ENCODE measurements at regions not wholly inside any gene's neighbourhood (a gene's known extent, or its start where the extent isn't known, plus 50 kb on each side); places are given as distances from the start of the nearest gene placed in this dataset.

DNA sequence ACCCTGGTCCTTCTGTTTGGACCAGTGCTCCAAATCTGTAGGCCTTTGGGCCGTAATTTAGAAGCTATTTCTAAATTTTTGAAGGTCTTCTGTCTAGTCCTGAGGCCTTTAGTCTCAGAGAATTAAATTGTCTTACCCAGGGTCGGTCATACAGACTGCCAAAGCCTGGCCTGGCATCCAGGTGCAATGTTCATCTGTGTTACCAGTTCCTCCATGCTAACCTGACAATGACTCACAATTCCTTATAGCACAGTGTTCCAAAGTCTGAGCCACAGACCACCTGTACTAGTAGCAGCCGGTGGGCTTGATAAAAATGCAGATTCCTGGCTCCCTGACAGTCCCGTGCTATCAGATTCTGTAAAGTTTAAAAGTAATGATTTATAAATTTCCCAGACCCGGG is 77.7 kb upstream of the MAP4K3 start:
- DNase-seq, result no peak

- DNase-seq, result no peak
Observed at GRCh38 chr2:39515273-39515896, 78.3 kb upstream of the MAP4K3 start.

DNA sequence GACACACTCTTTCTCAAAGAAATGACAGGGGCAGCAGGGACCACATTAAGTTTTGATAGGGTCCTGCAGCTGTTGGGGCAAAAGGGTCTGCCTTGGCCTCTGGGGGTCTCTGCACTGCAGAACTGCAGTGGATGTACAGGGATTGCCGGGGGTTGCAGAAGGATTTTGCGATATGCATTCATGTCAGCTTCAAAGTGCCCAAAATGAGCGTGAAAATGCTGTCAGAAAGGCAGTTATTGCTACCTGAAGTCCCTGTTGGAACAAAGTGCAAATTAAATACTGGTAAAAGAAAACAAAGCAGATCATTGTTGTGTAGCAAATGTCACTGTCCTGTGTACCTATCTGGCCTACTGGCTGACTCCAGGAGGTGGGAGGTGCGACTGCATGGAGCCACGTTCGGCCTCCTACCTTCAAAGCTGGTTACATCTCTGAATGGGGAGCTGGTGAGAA is 78.8 kb upstream of the MAP4K3 start:
- no peak for DNase-seq

GRCh38 chr2:39516347-39517101 is 79.4 kb upstream of the MAP4K3 start:
- no peak for DNase-seq

DNA sequence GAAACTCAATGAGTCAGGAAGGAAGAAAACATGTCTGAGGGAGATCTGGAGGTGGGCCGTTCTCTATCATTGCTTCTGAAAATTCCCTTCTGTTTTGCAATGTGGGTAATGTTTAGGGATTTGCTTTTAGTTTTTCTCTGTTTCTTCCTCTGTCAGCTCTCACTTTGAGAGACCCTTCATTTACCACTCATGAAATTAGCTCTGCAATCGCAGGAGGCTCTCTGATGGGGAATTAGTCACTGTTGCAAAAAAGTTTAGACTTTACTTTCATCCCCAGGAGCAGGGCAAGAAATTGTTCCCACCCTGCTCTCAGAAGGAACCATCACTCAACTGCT is 80.0 kb upstream of the MAP4K3 start:
- no peak for DNase-seq

GRCh38 chr2:39517622-39518021 is 80.5 kb upstream of the MAP4K3 start:
- no peak for DNase-seq

GRCh38 chr2:39519886-39520285 is 82.8 kb upstream of the MAP4K3 start:
- DNase-seq, result no peak

DNA sequence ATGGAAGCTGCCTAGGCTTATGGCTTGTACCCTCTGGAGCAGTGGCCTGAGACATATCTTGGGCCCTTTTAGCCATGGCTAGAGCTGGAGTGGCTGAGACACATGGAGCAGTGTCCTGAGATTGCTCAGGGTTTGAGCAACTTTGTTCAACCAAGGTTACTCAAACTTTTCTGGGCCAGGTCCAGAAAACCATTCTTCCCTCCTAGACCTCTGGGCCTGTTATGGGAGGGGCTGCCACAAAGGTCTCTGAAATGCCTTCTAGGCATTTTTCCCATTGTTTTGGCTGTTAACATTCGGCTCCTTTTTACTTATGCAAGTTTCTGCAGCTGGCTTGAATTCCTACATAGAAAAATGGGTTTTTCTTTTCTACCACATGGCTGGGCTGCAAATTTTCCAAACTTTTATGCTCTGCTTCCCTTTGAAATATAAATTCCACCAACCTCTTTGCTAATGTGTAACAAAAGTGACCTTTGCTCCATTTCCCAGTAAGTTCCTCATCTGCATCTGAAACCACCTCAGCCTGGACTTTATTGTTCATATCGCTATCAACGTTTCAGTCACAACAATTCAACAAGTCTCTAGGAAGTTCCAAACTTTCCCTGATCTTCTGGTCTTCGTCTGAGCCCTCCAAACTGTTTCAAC is 84.9 kb upstream of the MAP4K3 start:
- DNase-seq, result no peak

DNA sequence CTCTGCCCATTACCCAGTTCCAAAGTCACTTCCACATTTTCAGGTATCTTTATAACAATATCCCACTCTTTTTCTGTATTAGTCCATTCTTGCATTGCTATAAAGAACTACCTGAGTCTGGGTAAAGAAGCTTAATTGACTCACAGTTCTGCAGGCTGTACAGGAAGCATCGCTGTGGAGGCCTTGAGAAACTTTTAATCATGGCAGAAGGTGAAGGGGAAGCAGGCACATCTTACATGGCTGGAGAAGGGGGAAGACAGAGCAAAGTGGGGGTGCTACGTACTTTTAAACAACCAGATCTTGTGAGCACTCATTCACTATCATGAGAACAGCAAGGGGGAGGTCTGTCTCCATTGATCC is 85.4 kb upstream of the MAP4K3 start:
- DNase-seq, result no peak

GRCh38 chr2:39523308-39524044 is 86.4 kb upstream of the MAP4K3 start:
- DNase-seq, result no peak

GRCh38 chr2:39524061-39524460 is 87.0 kb upstream of the MAP4K3 start:
- no peak for DNase-seq

- DNase-seq, result no peak
Observed at GRCh38 chr2:39524756-39525635, 87.9 kb upstream of the MAP4K3 start.

DNA sequence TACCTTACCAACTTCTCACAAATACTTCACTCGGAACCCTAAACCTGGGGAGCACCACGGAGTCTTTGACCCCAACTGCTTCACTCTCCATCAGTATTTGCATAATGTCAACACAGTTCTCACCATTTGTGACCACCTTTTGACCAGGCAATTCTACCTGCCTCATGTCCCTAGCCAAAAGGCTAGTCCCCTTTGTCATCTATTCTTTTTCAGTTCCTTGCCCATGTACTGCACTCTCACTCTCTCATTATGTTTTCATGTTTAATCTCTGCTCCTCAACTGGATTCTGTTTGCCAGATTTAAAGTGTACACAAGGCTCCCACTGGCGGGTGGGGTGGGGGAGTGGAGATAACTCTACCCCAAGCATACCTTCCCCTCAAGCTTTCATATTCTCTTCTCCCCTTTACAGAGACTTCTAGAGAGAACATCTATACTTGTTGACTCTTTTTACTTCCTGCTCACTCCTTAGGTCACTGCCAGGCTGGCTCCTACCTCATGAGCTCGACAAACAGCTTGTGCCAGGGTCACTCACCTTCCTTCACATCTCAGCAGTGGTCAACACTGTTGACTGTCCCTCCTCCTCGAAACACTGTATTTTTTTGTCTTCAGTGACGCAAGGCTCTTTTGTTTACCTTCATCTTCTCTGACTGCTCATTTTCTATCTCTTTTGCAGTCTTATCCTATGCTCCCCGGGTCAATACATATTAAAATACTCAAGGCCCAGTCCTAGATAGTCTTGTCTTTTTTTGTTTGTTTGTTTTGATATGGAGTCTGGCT is 88.7 kb upstream of the MAP4K3 start:
- DNase-seq, result no peak

DNA sequence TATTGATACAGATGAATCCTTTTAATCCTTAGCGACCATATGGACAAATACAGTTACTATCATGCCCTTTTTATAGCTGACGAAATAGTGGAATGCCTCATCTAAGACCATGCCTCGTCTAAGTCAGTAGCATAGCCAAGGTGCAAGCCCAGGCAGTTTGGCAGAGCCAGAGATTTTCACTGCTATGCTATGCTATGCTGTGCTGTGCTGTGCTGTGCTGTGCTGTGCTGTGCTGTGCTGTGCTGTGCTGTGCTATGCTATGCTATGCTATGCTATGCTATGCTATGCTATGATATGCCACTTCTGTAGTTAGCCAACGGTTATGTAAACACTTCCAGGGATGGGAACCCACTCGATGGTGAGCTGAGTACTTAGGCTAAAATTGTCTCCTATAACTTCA is 91.6 kb upstream of the MAP4K3 start:
- DNase-seq, result no peak

DNA sequence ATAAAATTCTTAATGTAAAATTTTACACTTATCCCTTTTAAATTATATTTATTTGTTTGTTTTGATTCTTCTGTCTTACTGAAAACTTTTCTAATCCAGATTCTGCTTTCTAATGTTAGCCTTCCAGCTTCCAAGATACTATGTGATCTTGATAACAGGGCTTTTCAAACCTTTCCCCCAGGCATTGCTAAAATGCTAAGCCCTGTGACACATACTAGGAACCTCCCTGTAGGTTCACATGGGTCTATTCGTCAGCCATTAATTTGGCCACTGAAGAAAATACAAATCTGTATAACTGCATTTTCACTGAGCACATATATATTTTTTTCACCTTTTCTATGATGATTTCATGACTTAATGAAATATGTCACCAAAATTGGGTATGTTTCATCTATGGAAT is 92.8 kb upstream of the MAP4K3 start:
- no peak for DNase-seq

DNA sequence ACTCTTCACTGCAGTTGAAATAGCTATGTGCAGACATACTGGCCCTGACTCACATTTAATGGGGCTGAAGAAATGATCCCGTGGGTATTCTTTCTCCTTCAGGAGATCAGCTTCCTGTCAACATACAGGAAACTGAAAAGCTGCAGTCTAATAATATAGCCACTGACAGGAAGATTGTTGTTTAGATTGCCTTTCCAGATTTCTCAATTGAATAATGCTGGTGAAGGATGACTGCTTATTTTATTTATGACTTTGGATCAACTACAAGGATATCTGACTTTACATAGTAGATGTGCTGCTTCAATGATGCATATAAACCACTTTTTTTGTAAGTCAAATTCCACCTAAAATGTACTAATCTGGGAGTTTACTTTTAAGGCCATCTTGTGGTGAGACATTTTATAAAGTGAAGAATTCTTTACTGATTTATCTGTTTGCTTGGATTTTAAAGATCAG is 93.4 kb upstream of the MAP4K3 start:
- no peak for DNase-seq

GRCh38 chr2:39531220-39531777 is 94.2 kb upstream of the MAP4K3 start:
- no peak for DNase-seq

DNA sequence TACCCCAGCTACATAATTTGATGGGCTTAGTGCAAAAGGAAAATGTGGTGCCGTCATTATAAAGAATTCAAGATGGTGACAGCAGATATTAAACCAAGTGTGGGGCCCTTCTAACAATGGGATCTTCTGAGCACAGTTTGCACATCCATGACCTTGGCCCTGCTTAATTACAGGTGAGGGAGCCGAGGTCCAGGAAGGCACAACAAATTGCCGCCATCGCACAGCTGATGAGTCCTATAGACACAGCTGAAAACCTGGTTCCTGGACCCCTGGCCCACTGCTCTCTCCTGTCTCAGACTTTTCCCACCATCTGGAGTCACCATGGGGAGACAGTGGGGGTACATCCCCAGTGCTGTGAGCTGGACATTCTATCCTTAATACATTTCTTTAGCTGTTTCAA is 95.8 kb upstream of the MAP4K3 start:
- no peak for DNase-seq

GRCh38 chr2:39534095-39534711 is 97.1 kb upstream of the MAP4K3 start:
- DNase-seq, result no peak

GRCh38 chr2:39535636-39536185 is 98.6 kb upstream of the MAP4K3 start:
- no peak for DNase-seq

DNA sequence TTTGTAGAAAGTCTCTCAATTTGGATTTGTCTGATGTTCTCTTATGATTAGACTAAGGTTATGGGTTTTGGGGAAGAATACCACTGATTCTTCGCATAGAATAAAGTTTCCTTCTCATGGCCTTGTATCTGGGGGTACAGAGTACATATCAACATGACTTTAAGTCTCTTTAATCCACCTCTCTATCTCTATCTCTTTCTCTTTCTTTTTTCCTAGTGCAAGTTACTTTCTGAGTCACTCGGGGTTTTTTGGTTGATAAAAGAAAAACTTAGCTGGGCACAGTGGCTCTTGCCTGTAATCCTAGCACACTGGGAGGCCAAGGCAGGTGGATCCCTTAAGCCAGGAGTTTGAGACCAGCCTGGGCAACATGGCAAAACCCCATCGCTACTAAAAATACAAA is 100.1 kb upstream of the MAP4K3 start:
- DNase-seq, result no peak
